Stimulated activated CD8-positive, alpha-beta memory T cell treated with anti-CD3 and anti-CD28 coated beads, Interleukin-7, amount 100 ng/mL, for 24 hours (primary cell): ENCODE measurements at regions not wholly inside any gene's neighbourhood (a gene's known extent, or its start where the extent isn't known, plus 50 kb on each side); places are given as distances from the start of the nearest gene placed in this dataset.

Source experiments
- DNase-seq: peaks from one replicate; pipeline ENCODE4 v3.0.0-alpha.2; 2020; ENCODE audit warnings: low read depth

DNA sequence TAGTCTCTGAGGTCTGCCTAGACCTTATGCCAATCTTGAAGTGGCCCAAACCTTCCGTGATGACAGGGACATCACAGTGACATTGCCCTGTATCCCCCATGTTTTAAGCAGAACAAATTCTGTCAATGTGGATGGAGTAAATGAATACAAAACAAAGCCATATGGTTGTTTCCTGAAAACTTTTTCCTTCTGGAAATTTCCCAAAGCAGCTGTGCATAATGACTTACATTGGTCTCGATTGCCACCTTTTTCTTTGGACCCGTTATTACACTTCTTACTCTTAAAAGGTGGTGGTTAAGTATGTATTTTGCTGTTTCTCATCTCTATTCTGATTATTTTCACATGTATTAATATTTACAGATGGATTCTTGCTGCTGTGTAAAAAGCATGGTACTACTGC lies 411.2 kb upstream of the KLF6 start:
- DNase-seq, result no peak

GRCh38 chr10:4195213-4195612 lies 410.2 kb upstream of the KLF6 start:
- no peak for DNase-seq

DNA sequence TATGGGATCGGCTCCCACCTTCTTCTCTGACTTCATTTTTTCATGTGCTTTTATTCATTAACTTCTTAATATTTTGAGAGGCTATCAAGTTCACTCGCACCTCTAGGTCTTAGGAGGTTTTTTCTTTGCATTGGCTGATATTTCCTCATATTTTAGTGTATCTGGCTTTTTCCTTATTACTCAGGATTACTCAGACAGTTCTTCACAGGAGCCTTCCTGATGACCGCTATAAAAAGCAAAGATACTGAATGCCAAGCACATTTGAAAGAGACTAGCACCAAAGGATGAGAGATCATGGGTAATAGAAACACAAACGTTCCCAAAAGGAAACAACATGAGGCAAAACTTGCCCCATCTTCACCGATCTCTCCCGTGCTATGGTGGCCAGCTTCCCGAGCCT lies 409.2 kb upstream of the KLF6 start:
- DNase-seq, result no peak

- no peak for DNase-seq
These were observed 406.9 kb upstream of the KLF6 start for GRCh38 chr10:4191894-4192293.

DNA sequence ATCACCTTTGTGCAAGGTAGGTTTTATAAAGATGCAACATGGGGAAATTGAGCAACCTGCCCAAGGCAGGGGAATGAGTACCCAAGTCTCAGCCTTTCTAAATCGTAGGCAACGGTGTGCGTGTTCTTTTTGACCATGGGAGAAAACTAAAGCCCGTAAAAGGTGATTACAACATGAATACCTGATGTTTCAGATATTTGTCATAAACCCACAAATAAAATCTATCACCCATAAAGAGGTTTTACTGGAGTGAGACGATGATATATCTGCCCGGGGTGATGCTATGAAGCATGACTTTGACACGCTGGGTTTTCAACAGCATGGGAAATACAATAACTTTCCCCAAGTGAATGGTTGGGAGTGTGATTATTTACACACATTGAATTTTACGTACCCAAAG lies 406.3 kb upstream of the KLF6 start:
- DNase-seq, result no peak

- no peak for DNase-seq
These were observed 405.9 kb upstream of the KLF6 start for GRCh38 chr10:4190876-4191275.

DNA sequence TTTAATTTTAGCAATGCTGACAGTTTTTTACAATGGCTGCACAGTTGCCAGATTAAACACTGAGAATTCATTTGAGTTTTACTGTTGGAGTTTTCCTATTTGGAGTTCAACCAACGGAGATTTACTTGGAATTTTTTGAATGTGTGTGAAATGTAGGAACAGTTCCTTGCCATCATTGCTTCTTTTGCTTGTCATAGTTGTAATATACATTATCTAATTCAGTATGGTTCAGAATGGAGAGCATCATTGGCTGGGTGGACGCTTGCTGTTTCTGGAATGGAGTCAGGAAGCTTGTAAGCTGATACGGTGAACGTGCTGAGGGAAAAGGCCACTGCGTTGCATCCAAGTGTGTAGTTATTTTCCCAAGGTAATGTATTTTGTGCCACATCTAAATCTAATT lies 404.3 kb upstream of the KLF6 start:
- no peak for DNase-seq

- no peak for DNase-seq
These were observed 403.4 kb upstream of the KLF6 start for GRCh38 chr10:4188406-4188805.

DNA sequence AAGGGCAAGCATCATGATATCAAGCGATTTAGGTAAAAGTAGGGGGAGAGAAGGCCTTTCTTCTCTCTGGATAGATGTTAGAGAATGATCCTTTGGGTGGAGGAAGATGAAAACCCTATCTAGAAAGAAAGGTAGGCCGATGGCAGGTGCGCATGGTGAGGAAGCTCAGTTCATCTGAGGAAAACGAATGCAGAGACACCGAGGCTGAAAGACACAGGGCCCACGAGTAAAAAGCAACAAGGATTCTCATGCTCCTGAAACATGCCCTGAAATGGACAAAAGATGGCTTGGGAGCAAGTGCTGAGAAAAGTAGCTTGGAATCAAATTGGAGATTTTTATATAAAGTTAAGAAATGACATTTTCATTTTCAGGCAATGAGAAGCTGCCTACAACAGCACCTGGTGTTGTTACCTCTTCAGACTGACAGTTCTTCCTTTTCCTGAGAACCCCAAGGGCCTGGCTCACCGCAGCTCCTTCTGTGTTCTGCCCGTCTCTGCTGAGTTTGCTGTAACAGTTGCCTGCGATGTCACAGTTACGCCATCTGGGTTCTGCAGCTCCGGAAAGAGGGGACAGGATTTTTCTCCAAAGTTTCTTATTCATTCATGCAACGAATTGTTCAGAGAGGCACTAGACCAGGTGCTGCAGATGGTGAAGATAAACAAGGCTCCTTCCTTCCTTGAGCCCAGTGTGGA lies 402.0 kb upstream of the KLF6 start:
- DNase-seq, result no peak

DNA sequence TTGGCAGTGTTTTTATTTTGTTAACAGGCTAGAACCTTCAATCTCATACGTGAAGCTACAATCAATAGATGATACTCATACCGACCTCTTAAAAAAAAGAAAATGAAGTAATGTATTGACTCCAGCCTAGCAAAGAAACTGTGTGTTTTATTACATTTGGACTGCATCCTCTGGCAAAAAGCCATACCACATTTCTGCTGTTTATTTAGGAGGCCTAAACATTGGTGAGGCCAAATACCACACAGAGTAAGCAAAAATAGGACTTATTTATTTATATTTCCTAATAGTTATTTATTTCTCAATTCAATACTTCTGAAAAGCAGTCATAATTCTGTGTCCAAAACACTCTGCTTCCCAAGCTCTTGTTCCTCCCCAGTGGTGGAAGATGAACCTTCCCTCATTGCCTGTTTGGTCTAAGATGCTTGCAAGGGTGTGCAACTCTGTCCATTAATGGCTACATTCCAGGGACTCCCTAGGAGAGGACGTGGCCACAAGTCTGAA lies 398.8 kb upstream of the KLF6 start:
- DNase-seq, result no peak

- DNase-seq, result no peak
These were observed 396.6 kb upstream of the KLF6 start for GRCh38 chr10:4181621-4182049.

- DNase-seq, result no peak
These were observed 396.1 kb upstream of the KLF6 start for GRCh38 chr10:4181081-4181480.

- DNase-seq, result no peak
These were observed 392.8 kb upstream of the KLF6 start for GRCh38 chr10:4177791-4178190.

GRCh38 chr10:4176500-4177281 lies 391.7 kb upstream of the KLF6 start:
- DNase-seq, result no peak

- DNase-seq, result no peak
These were observed 389.2 kb upstream of the KLF6 start for GRCh38 chr10:4174197-4174596.

DNA sequence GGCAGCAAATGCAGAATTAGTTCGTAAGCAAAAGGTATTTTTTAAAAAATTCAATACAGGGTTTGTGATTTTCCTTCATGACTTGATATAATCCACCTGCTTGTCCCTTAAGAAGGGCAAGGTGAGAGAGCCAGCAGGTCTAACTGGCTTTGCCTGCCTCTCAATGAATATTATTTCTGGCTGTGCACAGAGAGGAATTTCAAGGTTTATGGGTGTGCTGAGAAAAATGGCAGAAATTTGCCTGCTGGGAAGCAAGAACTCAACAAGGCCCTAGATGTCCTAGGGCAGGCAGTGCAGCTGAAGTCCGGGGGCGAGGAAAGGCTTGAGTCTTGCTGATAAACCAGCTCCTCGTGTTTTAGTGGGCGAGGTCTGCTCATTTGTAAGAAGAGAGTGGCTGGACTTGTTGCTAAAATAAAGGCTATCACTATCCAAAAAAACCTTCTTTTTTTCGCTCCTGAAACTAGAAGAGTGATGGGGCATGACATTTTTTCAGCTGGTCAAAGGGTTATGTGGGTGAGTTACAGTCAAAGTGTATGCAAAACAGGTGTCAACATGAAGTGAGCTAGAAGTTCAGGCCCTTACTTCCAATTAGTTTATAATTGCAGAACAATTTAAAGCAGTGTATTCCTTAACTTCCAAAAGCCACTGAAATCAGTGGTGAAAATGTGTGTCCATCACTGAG lies 385.8 kb upstream of the KLF6 start:
- no peak for DNase-seq

DNA sequence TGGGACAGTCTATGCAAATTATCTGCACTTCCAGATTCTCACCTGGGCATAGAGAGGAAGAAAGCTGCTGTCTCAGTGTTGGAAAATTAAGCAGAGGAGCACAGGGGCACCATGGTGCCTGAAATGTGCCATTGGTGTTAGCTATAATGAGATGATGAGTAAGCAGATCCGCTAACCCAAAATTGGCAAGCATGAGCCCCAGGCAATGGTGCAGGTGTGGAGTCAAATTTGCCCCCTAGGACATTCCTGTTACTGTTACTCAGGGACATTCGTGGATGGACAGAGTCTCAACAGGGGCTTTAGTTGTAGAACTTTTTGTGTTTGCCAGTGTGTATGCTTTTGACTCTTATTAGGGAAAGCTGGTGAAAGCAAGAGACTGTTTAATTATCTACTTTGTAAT lies 385.2 kb upstream of the KLF6 start:
- DNase-seq, result no peak

DNA sequence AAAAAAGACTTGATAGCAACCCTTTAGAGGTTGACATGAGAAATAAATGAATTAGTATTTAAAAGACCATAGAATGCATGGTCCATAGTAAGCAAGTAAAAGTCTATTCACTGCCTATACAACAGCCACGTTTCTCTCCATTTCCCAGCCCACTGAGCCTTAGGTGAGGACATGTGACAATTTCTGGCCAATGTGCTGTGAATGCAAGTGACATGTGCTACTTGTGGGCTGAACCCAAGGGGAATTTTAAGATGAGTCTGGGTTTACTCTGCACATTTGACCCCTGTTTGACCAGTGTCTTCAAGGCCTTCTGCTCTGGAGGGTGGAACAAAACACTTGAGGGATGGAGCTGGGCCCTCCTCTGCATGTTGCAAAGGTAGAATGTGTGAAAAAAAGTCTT lies 384.4 kb upstream of the KLF6 start:
- DNase-seq, result no peak

- DNase-seq, result no peak
These were observed 382.2 kb upstream of the KLF6 start for GRCh38 chr10:4167216-4167615.

DNA sequence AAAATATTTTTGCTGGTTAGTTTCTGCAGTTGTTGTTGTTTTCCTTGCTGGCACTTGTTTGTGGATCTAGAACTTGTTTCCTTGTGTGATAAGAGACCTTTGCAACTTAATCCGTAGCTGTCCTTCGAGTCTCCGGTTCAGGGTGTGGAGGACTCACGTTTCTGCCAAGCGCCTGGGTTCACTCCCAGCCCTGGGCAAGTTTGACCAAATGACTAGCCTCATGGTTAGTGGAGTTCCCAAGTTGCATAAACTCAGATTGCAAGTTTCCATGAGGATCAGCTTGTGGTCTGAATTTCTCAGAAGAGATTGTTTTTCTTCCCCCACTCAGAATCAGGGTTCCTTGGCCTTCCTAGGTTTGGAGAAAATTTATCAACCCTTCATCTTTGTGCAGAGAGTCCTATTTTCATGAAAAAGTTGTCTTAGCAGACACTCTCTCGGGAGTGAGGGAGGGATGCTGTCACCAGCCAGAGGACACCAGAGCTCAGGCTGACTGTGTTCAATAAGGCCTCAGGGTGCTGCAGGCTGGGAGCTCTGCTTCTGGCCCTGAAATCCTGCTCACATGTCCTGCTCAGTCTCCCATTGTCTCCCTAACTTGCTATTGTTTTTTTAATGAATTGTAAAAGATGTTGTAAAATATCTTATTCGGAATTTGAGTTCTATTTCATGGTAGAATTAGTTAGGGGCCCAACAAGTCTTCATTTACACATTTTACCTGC lies 377.7 kb upstream of the KLF6 start:
- DNase-seq, result no peak

- DNase-seq, result no peak
These were observed 374.2 kb upstream of the KLF6 start for GRCh38 chr10:4159173-4159572.

GRCh38 chr10:4154191-4154715 lies 369.2 kb upstream of the KLF6 start:
- DNase-seq, result no peak
